ENCODE measurements at regions not wholly inside any gene's neighbourhood (a gene's known extent, or its start where the extent isn't known, plus 50 kb on each side); places are given as distances from the start of the nearest gene placed in this dataset.

- H3K4me1 Mint-ChIP-seq (ENCODE audit: low read depth): no peaks in the 10 kb centered on the region
- peaks cover 4% of the 10 kb centered on the region for H3K9me3 Mint-ChIP-seq
- H3K27ac Mint-ChIP-seq: no peak overlapping the region
- peaks cover 8% of the 10 kb centered on the region for H3K27me3 Mint-ChIP-seq
- intact Hi-C loops (cut with micrococcal nuclease): no loop called here
- no peaks in the 10 kb centered on the region for H3K36me3 Mint-ChIP-seq (ENCODE audit: low read depth)
- CTCF ChIA-PET: no interaction called here
- ATAC-seq (no peak), DNase-seq (no peak)
- H3K4me3 Mint-ChIP-seq: no peak overlapping the region
- TF ChIP-seq, protein P1, sequence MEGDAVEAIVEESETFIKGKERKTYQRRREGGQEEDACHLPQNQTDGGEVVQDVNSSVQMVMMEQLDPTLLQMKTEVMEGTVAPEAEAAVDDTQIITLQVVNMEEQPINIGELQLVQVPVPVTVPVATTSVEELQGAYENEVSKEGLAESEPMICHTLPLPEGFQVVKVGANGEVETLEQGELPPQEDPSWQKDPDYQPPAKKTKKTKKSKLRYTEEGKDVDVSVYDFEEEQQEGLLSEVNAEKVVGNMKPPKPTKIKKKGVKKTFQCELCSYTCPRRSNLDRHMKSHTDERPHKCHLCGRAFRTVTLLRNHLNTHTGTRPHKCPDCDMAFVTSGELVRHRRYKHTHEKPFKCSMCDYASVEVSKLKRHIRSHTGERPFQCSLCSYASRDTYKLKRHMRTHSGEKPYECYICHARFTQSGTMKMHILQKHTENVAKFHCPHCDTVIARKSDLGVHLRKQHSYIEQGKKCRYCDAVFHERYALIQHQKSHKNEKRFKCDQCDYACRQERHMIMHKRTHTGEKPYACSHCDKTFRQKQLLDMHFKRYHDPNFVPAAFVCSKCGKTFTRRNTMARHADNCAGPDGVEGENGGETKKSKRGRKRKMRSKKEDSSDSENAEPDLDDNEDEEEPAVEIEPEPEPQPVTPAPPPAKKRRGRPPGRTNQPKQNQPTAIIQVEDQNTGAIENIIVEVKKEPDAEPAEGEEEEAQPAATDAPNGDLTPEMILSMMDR (IDR thresholded peaks at IDR 0.05): no peak
- POLR2A ChIA-PET: no interaction called here
These were observed 70.2 kb downstream of the CLDN1 start for GRCh38 chr3:190252080-190252479.

- Mint-ChIP-seq H3K27ac (no peak overlapping the region), H3K36me3 (ENCODE audit: low read depth) (peaks cover 1% of the 10 kb centered on the region), H3K4me3 (no peak overlapping the region), H3K9me3 (peaks cover 22% of the 10 kb centered on the region), H3K27me3 (peaks cover 8% of the 10 kb centered on the region), H3K4me1 (ENCODE audit: low read depth) (no peaks in the 10 kb centered on the region)
- POLR2A ChIA-PET: no interaction called here
- intact Hi-C loops (cut with micrococcal nuclease): no loop called here
- no peak for DNase-seq
- TF ChIP-seq, protein P1 (IDR thresholded peaks at IDR 0.05): no peak
- ATAC-seq: no peak
- CTCF ChIA-PET: no interaction called here
These were observed 72.8 kb downstream of the CLDN1 start for GRCh38 chr3:190249414-190249813.

DNA sequence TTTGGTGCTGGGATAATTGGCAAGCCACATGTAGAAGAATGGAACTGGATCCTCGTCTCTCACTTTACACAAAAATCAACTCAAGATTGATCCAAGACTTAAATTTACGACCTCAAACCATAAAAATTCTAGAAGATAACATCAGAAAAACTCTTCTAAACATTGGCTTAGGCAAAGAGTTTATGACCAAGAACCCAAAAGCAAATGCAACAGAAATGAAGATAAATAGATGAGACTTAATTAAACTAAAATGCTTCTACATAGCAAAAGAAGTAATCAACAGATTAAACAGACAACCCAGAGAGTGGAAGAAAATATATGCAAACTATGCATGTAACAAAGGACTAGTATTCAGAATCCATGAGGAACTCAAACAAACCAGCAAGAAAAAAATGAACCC lies 80.1 kb downstream of the CLDN1 start:
- Mint-ChIP-seq H3K27ac (no peak overlapping the region), H3K4me3 (no peak overlapping the region), H3K36me3 (ENCODE audit: low read depth) (peaks cover 1% of the 10 kb centered on the region), H3K9me3 (peaks cover 32% of the 10 kb centered on the region), H3K27me3 (no peaks in the 10 kb centered on the region), H3K4me1 (ENCODE audit: low read depth) (no peaks in the 10 kb centered on the region)
- ATAC-seq (no peak), DNase-seq (no peak)
- ChIA-PET CTCF (no interaction called here), POLR2A (no interaction called here)
- TF ChIP-seq, protein P1 (IDR thresholded peaks at IDR 0.05): no peak
- intact Hi-C loops (cut with micrococcal nuclease): no loop called here

DNA sequence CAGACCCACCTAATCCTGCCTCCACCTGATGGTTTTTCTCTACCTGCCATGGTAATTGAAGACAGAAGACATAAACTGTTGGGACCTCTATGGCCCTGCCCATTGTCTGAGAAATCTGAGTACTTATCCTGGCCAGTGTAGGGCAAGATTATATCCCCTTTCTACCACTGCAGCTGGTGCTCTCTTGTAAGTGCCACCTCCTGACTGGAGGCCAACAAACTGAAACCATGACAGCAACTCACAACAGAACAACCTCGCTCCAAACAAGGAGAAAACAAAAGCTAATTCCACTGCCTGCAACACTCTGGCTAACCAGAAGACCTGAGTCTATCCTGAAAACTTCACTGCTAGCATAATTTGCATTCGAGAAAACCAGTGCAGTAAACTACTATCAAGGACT lies 82.9 kb downstream of the CLDN1 start:
- ChIA-PET POLR2A (no interaction called here), CTCF (interaction anchor here (1.5 kb wide), 1 partner anchor 83 kb away, joined by 6 read pairs; the partner anchor contains the start of gene CLDN1)
- H3K9me3 Mint-ChIP-seq: peaks cover 13% of the 10 kb centered on the region
- TF ChIP-seq, protein P1 (IDR thresholded peaks at IDR 0.05): no peak
- H3K27me3 Mint-ChIP-seq: peaks cover 8% of the 10 kb centered on the region
- no peak overlapping the region for H3K4me3 Mint-ChIP-seq
- ATAC-seq (no peak), DNase-seq (no peak)
- H3K4me1 Mint-ChIP-seq (ENCODE audit: low read depth): no peaks in the 10 kb centered on the region
- H3K27ac Mint-ChIP-seq: no peak overlapping the region
- no peaks in the 10 kb centered on the region for H3K36me3 Mint-ChIP-seq (ENCODE audit: low read depth)
- intact Hi-C loops (cut with micrococcal nuclease): no loop called here

DNA sequence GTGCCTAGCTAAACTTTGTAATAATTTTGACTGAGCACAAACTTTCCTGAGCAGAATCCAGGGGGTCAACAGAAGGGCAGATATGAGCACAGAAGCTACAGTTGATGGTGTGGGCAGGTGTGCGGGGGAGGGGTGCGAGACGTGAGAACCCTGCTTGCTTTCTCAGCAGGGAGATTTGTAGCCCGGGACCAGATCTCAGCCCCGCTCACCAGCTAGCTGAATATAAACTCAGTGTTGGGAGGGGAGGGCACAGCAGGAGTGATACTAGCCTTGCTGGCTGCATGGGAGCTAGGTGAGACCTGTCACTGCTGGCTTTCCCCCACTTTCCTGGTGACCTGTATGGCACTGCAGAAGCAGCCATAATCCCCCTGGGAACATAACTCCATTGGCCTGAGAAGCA lies 83.4 kb downstream of the CLDN1 start:
- CTCF ChIA-PET: no interaction called here
- intact Hi-C loops (cut with micrococcal nuclease): no loop called here

More for the DNA sequence above, 83.4 kb downstream of the CLDN1 start:
- POLR2A ChIA-PET: no interaction called here
- peaks cover 13% of the 10 kb centered on the region for H3K9me3 Mint-ChIP-seq
- no peaks in the 10 kb centered on the region for H3K4me1 Mint-ChIP-seq (ENCODE audit: low read depth)
- no peak for ATAC-seq
- H3K27ac Mint-ChIP-seq: no peak overlapping the region
- TF ChIP-seq, protein P1 (IDR thresholded peaks at IDR 0.05): no peak
- H3K36me3 Mint-ChIP-seq (ENCODE audit: low read depth): no peaks in the 10 kb centered on the region
- DNase-seq: no peak
- no peak overlapping the region for H3K4me3 Mint-ChIP-seq
- H3K27me3 Mint-ChIP-seq: peaks cover 9% of the 10 kb centered on the region
